GOT3 (cell line): ENCODE measurements at regions not wholly inside any gene's neighbourhood (a gene's known extent, or its start where the extent isn't known, plus 50 kb on each side); places are given as distances from the start of the nearest gene placed in this dataset.
A peak's percentile ranks its signal among the peaks of the same experiment; 100 is the strongest.

Experiments
- DNase-seq: peaks from one replicate; lab custom pipeline; 2025; ENCODE audit warnings: mixed read lengths; lab: John Stamatoyannopoulos, UW

DNA sequence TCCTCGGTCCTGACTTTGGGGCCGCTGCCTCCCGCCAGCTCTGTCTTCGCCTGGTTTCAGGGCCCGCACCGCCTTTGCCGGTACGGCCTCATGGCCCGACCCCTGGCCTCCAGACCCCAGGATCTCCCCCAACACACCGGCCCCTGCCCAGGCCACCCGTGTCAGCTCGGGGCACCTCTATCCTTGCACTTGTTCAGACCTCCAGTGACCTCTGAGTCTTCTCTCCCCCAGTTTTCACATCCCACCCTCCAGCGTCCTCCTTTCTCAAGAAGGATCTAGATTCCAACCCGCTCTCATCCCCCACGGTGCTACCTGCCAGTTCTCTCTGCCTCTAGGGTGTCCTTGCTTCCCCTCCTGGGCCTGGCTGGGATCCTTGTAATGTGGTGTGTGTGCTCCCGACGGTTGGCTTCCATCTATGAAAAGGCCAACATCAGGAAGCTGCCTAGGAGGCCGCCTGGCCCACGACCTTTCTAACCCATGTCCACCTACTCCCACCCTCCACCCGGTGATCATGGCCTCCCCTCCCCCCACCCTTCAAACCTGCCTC, 61.1 kb downstream of the SPATA31C2 start:
- DNase-seq, result no peak

DNA sequence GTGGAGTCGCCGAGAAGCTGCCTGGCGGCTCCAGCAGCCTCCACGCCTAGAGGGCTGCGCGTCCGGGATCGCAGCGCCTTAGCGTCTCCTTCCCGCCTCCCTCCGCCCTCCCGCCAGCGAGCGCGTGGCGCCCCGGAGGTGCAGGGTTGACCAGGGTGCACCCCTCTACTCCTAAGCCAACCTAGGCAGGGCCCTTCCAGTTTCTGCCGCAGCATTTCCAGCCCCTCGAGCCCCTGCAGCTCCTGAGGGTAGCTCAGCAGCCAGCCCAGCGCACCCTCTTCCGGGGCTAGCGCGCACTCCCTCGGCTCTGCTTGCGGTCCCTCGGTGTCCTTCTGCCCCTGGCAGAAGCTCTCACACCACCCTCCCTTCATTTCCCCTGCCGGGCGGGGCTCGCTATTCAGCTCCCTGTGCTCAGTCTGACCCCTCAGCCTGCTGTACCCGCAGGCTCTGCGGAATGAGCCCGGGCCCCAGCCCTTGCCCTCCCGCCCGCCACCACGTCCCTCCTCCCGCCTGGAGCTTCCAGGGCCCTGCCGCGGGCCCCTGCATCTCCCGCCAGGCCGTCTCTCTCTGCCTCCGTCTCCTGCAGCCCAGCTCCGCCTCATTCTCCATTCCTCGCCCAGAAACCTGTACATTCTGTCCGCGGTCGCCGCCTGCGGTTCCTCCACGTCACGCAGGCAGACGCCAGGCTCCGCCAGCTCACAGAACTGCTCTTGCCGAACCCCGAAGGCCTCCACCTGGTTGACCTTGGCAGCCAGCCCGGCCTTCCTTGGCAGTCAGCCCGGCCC, 61.8 kb downstream of the SPATA31C2 start:
- peak; percentile 29 for DNase-seq

DNA sequence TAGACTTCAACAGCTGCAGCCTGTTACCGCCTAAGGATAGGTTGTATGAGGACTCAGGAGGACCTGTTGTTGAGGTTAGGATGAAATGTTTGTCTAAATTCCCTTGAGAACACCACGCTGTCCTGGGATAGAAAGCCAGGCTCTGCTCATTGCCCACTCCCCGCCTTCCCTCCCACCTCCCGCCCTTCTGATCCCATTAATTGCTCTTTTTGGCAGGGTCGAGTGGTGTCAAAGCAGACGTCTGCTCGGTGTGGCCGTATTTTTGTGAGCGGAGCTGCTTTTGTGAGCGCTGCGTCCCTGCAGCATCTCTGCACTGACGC, 62.3 kb downstream of the SPATA31C2 start:
- no peak for DNase-seq

DNA sequence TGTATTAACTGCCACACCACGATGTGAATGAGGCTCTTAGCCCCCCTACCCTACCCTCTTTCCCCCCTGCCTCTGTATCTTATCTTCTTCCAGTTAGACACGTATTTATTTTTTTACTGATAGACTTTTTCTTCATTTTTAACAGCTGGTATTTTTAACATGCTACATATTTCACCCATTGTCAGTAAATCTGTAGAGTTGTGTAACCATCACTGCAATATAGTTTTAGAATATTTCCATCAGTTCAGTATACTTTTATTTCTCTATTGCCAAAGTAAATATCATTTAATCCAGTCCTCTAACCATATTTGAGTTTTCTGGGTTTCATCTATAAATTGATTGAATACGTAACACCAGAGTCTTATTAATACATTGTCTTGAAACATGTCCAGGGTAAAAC, 62.8 kb downstream of the SPATA31C2 start:
- DNase-seq, result no peak

DNA sequence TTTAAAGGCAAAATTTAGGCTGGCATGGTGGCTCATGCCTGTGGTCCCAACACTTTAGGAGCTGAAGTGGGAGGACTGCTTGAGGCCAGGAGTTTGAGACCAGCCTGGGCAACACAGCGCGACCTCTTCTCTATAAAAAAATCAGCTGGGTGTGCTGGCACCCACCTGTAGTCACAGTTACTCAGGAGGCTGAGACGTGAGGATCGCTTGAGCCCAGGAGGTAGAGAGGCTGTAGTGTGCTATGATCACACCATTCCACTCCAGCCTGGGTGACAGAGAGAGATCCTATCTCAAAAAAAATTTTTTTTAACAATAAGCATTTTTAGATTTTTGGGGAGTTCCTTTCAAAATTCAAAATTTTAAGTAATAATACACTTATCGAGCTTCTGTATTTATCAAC, 63.3 kb downstream of the SPATA31C2 start:
- no peak for DNase-seq

DNA sequence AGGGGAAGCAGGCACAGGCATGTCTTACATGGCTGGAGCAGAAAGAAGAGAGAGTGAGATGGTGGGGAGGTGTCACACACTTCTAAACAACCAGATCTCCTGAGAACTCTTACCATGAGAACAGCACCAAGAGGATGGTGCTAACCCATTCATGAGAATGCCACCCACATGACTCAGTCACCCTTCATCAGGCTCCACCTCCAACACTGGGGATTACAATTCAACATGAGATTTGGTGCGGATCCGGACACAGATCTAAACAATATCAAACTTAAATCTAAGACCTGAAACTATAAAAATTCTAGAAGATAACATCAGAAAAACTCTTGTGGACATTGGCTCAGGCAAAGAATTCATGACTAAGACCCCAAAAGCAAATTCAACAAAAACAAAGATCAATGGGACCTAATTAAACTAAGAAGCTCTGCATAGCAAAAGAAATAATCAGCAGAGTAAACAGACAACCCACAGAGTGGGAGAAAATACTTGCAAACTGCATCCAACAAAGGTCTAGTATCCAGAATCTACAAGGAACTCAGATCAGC, 65.4 kb downstream of the SPATA31C2 start:
- DNase-seq, result no peak

DNA sequence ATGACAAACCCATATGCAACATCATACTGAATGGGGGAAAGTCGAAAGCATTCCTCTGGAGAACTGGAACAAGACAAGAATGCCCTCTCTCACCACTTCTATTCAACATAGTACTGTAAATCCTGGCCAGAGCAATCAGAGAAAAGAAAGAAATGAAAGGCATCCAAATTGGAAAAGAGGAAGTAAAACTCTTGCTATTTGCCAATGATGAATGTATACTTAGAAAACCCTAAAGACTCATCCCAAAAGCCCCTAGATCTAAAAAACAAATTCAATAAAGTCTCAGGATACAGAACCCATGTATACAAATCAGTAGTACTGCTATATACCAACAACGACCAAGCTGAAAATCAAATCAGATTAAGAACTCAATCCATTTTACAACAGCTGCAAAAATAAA, 66.9 kb downstream of the SPATA31C2 start:
- DNase-seq, result no peak

DNA sequence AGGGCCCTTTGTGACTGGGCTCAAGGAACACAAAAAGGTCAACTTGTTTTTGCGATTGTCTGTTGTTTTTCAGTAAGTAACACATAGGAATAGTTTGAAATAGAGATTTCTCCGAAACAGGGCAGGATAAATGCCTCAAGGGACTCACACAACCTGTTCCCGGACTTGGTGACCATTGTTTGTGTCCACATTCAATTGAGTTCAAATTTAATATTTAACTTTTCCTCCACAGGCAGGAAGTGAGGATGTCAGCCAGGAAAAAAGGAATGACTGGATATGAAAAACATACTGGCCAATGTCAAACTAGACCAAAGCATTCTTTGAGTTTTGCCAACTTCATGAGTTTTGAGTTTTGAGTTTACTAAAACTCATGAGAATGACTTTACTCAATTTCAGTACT, 72.7 kb downstream of the SPATA31C2 start:
- DNase-seq, result no peak

DNA sequence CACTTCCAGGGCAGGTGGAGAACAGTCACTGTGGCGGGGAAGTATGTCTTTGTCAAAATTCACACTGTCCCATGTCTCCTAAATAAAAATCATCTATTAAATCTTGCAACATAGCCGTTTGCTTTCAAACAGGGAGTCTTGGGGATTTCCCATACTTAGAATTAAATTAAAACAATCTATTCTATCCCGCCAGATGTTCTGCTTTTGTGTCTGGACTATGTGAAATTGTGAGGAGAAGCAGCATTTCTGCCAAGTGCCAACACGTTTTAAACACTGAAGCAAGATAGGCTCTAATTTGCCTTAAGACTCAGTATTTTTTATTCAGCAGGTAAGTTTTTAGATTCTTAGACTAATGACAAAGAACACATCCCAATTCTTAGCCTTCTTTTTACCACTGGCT, 73.7 kb downstream of the SPATA31C2 start:
- no peak for DNase-seq

DNA sequence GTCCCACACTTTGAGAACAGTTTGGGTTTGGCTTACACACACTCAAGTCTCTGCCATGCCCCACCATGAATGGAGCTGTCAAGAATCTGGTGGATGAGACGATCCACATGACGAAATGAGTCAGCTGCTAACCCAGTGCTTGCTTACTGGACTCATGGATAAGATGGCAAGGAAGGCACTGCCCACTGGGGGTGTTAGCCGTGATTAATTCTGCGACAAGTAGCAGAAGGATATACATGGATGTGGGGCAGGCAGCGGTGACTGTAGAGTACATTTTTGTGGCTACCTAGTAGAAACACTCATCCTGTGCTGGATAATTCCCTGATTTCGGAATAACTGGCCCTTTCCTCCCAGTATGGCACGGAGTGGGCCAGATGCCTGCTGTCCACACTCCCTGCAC, 77.5 kb downstream of the SPATA31C2 start:
- no peak for DNase-seq

DNA sequence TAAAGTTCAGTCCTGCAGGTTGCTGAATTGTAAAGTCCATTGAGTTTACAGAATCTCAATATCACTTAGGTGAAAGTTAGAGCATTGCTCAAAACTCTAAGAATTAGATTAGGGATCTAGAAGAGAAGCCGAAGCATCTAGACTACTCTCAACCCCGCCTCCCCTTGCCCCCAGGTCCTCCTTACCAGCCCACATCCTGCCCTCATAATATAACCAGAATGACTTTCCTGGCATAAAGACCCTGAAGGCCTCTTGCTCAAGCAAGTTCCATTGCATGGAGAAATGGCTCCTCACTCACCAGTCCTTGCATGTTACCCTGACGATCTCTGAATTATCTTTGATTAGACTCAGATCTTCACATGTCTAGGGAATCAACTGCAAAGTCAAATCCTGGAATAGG, 78.8 kb downstream of the SPATA31C2 start:
- no peak for DNase-seq

DNA sequence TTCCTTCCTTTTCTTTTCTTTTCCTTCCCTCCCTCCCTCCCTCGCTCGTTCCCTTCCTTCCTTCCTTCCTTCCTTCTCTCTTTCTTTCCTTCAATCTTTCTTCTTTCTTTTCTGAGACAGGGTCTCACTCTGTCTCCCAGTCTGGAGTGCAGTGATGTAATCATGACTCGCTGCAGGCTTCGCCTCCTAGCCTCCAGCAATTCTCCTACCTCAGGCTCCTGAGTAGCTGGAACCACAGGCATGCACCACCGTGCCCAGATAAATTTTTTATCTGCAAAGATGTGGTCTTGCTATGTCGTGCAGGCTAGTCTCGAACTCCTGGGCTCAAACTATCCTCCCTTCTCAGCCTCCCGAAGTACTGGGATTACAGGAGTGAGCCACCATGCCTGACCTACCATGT, 81.4 kb downstream of the SPATA31C2 start:
- DNase-seq, result no peak

DNA sequence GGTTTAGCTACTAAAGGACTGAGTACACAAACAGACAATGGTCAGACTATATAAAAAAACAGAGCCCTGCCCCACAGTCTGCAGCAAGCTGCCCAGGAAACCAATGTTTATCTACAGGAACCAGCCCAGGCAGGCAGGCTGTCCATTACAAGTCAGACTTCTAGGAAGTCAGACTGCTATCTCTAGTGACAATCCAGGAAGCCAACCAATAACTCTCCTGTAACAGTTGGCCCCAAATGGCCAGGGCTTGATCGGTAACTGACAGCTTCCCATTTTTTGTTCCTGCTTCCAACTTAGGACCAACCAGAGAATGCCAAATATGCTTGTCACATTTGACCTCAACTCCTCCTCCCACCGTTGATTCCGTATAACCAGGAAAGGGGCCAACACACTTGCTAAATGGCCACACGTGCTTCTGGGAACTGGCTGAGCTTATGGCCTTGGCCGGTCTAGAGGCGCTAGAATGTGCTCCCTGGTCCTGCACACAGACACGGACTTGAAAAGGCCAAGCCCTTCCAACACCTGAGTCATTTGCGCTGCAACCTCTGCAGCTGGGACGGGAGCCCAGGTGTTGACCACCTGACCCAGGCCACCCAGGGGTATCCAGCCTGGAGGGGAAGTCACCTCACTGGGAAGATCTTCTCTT, 79.6 kb upstream of the CDK20 start:
- DNase-seq, result no peak

DNA sequence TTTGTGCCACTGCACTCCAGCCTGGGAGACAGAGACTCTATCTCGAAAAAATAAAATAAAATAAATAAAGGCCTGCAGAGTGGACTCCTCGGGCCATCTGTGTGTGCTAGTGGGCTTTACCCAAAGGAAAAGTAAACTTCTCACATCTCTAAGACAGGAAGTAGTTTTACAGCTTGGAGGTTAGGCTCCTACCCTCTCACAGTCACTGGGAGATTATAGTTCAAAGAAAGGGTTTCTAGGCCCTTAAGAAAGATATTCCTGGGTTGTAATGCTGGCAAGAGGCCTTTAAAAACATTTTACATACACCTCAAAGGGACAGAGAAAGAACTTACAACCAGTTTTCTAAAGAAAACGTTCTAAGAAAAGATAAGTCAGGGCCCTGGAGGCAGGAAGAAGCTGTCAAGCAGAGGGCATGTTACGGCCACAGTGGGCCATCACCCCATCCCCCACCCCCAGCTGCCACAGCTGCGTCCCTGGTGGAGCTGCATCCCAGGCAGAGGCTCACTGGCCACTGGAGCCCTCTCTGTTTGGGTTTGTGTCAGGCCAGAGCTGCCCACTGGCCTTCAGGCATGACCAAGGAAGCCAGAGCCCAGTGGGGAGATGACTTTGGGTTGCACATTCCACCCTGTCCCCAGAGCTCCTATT, 78.1 kb upstream of the CDK20 start:
- DNase-seq, result no peak

DNA sequence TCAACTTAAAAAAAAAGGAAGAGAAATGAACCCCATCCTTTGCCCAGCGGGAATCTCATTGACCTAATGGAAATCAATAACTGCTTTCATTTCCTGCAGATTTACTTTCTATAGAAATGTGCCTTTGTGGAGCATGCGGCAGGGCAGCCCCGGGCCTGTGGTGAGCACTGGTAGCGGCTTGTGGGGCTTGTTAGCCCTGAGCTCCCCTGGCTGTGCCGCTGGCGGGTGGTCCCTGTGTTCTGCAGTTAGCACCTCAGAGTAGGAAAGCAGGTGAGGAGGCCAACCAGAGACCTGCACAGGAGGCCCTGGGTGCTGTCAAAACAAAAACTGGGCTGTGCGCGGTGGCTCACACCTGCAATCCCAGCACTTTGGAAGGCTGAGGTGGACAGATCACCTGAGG, 76.8 kb upstream of the CDK20 start:
- DNase-seq, result no peak

DNA sequence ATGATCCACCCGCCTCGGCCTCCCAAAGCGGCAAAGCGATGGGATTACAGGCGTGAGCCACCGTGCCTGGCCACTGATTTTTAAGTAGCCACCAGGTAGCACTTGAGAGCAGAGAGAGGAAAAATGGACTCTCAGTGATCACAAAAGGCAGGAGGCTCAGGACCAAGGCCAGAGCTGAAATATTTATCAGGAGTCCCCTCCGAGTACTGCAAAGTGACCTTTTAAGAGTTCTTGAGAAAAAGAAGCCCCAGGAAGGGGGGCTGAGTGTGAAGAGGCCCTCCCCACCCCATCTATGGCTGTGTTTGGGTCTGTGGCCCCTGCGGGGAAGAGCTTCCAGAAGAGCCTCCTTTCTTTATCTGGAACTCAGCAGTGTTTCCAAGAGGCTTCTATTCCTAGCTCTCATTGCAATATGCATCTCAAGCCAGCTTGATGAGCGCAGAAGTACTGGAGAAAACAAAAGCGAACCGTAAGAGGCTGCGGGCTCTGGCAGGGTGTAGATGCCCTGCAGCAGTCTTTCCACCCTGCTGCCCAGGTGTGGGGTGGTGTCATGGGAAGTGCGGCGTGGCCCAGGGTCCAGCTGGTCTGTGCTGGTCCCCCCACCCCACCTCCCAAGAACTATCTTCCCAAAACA, 75.5 kb upstream of the CDK20 start:
- DNase-seq, result no peak

DNA sequence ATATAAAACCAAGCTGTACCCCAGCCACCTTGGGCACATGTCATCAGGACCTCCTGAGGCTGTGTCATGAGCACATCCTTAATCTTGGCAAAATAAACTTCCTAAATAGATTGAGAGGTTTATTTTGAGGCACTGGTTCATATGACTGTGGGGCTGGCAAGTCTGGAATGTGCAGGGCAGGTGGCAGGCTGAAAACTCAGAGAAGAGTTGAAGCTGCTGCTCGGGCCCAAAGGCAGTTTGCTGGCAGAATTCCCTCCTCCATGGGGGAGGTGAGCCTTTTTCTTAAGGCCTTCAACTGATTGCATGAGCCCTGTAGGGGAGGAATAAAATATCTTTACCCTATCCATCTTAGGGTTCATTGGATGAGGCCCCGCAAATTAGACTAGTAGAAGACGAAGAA, 72.2 kb upstream of the CDK20 start:
- no peak for DNase-seq

DNA sequence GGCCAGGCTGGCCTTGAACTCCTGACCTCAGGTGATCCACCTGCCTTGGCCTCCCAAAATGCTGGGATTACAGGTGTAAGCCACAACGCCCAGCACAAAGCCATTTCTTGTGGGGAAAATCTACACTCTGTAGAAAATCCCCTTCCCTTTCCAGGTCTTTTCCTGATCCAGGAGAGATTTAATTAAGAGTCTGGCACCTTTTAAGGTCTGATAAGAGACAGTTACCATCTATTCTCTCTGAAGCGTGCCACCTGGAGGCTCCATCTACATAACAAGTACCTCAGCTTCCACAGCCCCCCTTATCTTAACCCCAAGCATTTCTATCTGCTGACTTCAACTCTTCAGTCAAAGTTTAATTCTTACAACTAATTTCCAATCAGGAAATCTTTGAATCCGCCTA, 71.4 kb upstream of the CDK20 start:
- no peak for DNase-seq

DNA sequence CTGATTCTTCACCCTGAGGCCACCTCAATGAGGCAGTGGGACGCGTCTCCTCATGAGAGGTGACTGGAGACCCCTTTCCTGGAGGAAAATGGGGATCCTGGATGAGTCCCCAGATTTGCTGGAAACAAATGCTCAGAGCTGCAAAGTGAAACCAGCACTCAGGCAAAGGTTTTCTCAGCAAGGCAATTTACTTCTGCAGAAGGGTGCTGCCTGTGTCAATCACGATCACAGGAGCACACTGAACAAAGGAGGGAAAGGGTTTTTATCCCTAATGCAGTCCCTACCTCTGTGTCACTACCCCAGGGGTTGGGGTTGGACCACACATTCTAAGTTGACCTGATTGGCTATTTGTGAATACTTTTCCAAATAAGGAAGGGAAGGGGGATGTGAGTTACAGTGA, 69.9 kb upstream of the CDK20 start:
- DNase-seq, result no peak

DNA sequence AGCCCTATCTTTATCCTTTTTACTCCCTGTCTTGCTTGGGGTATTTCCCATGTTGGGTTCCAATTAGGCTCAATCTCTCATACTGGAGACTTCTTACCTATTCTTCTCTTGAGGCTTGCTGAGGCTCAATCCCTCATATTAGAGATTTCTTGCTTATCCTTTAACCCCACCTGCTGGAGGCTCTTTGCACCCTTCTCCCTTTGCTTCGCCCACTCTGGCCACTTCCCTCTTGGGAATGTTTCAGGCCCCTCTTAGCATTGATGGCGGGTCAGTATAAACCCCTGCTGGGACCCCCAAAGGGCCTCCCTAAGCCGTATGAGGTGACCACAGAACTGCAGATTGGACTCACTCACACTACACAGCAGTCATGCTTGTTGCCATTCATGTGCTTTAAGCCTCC, 69.3 kb upstream of the CDK20 start:
- DNase-seq, result no peak

DNA sequence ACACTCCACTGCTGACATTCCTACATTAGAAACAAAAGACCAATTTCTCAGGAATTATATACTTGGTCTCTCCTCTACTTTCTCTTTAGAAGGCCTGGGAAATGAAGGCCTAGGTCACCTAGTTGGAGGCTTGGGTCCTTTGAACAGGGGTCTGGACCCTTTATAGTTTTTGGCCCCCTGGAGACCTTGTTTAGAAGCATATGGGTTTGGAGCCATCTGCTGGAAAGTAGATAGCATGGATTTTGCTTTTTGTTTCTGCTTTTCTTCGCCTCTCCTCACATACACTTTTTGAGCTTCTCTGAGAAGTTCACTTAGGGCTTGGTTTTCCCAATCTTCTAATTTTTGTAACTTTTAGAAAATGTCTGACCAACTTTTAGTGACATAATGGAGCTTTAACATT, 67.1 kb upstream of the CDK20 start:
- DNase-seq, result no peak

DNA sequence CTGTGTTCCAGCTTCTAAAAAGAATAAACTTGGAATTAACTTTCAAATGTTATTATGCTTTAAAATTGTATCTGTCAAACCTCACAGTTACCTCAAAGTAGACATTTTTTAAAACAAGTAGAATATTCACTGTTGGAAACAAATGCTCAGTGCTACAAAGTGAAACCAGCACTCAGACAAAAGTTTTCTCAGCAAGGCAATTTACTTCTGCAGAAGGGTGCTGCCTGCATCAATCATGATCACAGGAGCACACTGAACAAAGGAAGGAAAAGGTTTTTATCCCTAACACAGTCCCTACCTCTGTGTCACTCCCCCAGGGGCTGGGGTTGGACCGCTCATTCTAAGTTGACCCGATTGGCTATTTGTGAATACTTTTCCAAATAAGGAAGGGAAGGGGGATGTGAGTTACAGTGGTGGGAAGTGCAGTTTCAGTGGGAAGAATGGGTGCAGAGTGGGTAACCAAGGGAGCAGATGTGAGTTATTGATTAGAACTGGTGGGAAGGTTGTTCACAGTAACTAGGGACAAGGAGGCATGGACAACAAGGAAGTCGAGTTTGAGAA, 63.0 kb upstream of the CDK20 start:
- no peak for DNase-seq
